IgD-negative memory B cell (primary cell): ENCODE measurements at regions not wholly inside any gene's neighbourhood (a gene's known extent, or its start where the extent isn't known, plus 50 kb on each side); places are given as distances from the start of the nearest gene placed in this dataset.

Source experiments
- H3K27ac Mint-ChIP-seq, 3 donors: one replicate each; pipeline ENCODE4 v1.8.0; 2020 to 2022; ENCODE audit warnings: mild to moderate bottlenecking in 3 of 3, mixed read lengths in 3 of 3, moderate library complexity in 1 of 3
- H3K27me3 Mint-ChIP-seq: one replicate; pipeline ENCODE4 v1.8.0; 2021; ENCODE audit warnings: mixed read lengths
- H3K36me3 Mint-ChIP-seq: one replicate; pipeline ENCODE4 v1.8.0; 2020; ENCODE audit warnings: mild to moderate bottlenecking, mixed read lengths
- H3K4me1 Mint-ChIP-seq, 3 donors: one replicate each; pipeline ENCODE4 v1.8.0; 2020 to 2022; ENCODE audit warnings: mixed read lengths in 3 of 3, mild to moderate bottlenecking in 1 of 3
- H3K4me3 Mint-ChIP-seq, 4 donors: one replicate each; pipeline ENCODE4 v1.8.0; 2020 to 2022; ENCODE audit warnings: mild to moderate bottlenecking in 4 of 4, mixed read lengths in 4 of 4, moderate library complexity in 3 of 4
- H3K9me3 Mint-ChIP-seq, 3 donors: one replicate each; pipeline ENCODE4 v1.8.0; 2020 to 2021; ENCODE audit warnings: mixed read lengths in 3 of 3, mild to moderate bottlenecking in 1 of 3

- H3K4me3 Mint-ChIP-seq: no peak overlapping the region
Observed at GRCh38 chr11:28536504-28537267, 428.5 kb downstream of the METTL15 start.

GRCh38 chr11:28535677-28536076, 427.5 kb downstream of the METTL15 start:
- no peak overlapping the region for H3K4me3 Mint-ChIP-seq
- H3K27me3 Mint-ChIP-seq: no peaks in the 10 kb centered on the region
- H3K4me1 Mint-ChIP-seq: no peaks in the 10 kb centered on the region
- H3K36me3 Mint-ChIP-seq: no peaks in the 10 kb centered on the region
- H3K9me3 Mint-ChIP-seq: peaks cover 0 to 2% (median 0%) of the 10 kb centered on the region in 3 donors
- H3K27ac Mint-ChIP-seq: no peak overlapping the region

More at GRCh38 chr11:28536504-28537267, 428.5 kb downstream of the METTL15 start:
- no peaks in the 10 kb centered on the region for H3K27me3 Mint-ChIP-seq
- no peak overlapping the region for H3K27ac Mint-ChIP-seq
- no peaks in the 10 kb centered on the region for H3K36me3 Mint-ChIP-seq
- H3K4me1 Mint-ChIP-seq: no peaks in the 10 kb centered on the region
- H3K9me3 Mint-ChIP-seq: peaks cover 0 to 2% (median 0%) of the 10 kb centered on the region in 3 donors

GRCh38 chr11:28529540-28530410, 421.6 kb downstream of the METTL15 start:
- Mint-ChIP-seq H3K9me3 (peaks cover 3 to 8% (median 5%) of the 10 kb centered on the region in 3 donors), H3K4me1 (no peaks in the 10 kb centered on the region), H3K27ac (no peak overlapping the region), H3K36me3 (no peaks in the 10 kb centered on the region), H3K27me3 (no peaks in the 10 kb centered on the region), H3K4me3 (no peak overlapping the region)

- Mint-ChIP-seq H3K27ac (no peak overlapping the region), H3K36me3 (no peaks in the 10 kb centered on the region), H3K27me3 (no peaks in the 10 kb centered on the region), H3K9me3 (peaks cover 4 to 13% (median 7%) of the 10 kb centered on the region in 3 donors), H3K4me1 (no peaks in the 10 kb centered on the region), H3K4me3 (no peak overlapping the region)
Observed at GRCh38 chr11:28529046-28529445, 420.9 kb downstream of the METTL15 start.

- Mint-ChIP-seq H3K9me3 (peaks cover 4 to 17% (median 7%) of the 10 kb centered on the region in 3 donors), H3K27ac (no peak overlapping the region), H3K4me3 (no peak overlapping the region), H3K4me1 (no peaks in the 10 kb centered on the region), H3K27me3 (no peaks in the 10 kb centered on the region), H3K36me3 (peaks cover 1% of the 10 kb centered on the region)
Observed at GRCh38 chr11:28528217-28528616, 420.0 kb downstream of the METTL15 start.

GRCh38 chr11:28526406-28526751, 418.2 kb downstream of the METTL15 start:
- H3K4me1 Mint-ChIP-seq: no peaks in the 10 kb centered on the region
- peaks cover 4 to 17% (median 7%) of the 10 kb centered on the region in 3 donors for H3K9me3 Mint-ChIP-seq
- no peak overlapping the region for H3K27ac Mint-ChIP-seq
- H3K36me3 Mint-ChIP-seq: peaks cover 1% of the 10 kb centered on the region
- H3K27me3 Mint-ChIP-seq: no peaks in the 10 kb centered on the region
- no peak overlapping the region for H3K4me3 Mint-ChIP-seq

GRCh38 chr11:28525636-28526405, 417.6 kb downstream of the METTL15 start:
- no peaks in the 10 kb centered on the region for H3K27me3 Mint-ChIP-seq
- H3K4me1 Mint-ChIP-seq: no peaks in the 10 kb centered on the region
- no peak overlapping the region for H3K4me3 Mint-ChIP-seq
- H3K9me3 Mint-ChIP-seq: peaks cover 4 to 17% (median 7%) of the 10 kb centered on the region in 3 donors
- no peak overlapping the region for H3K27ac Mint-ChIP-seq
- peaks cover 1% of the 10 kb centered on the region for H3K36me3 Mint-ChIP-seq

- H3K36me3 Mint-ChIP-seq: peaks cover 1% of the 10 kb centered on the region
- peaks cover 4 to 17% (median 7%) of the 10 kb centered on the region in 3 donors for H3K9me3 Mint-ChIP-seq
- no peaks in the 10 kb centered on the region for H3K27me3 Mint-ChIP-seq
- no peaks in the 10 kb centered on the region for H3K4me1 Mint-ChIP-seq
- H3K4me3 Mint-ChIP-seq: no peak overlapping the region
- no peak overlapping the region for H3K27ac Mint-ChIP-seq
Observed at GRCh38 chr11:28524098-28524497, 415.9 kb downstream of the METTL15 start.

- Mint-ChIP-seq H3K4me3 (no peak overlapping the region), H3K36me3 (peaks cover 1% of the 10 kb centered on the region), H3K27ac (no peak overlapping the region), H3K9me3 (peaks cover 1 to 12% (median 2%) of the 10 kb centered on the region in 3 donors), H3K27me3 (no peaks in the 10 kb centered on the region), H3K4me1 (no peaks in the 10 kb centered on the region)
Observed at GRCh38 chr11:28521075-28521474, 412.9 kb downstream of the METTL15 start.

- Mint-ChIP-seq H3K27ac (no peak overlapping the region), H3K9me3 (peaks cover 1 to 12% (median 2%) of the 10 kb centered on the region in 3 donors), H3K4me1 (no peaks in the 10 kb centered on the region), H3K27me3 (no peaks in the 10 kb centered on the region), H3K4me3 (no peak overlapping the region), H3K36me3 (peaks cover 1% of the 10 kb centered on the region)
Observed at GRCh38 chr11:28520291-28520690, 412.1 kb downstream of the METTL15 start.

- no peaks in the 10 kb centered on the region for H3K27me3 Mint-ChIP-seq
- H3K27ac Mint-ChIP-seq: no peak overlapping the region
- H3K4me1 Mint-ChIP-seq: no peaks in the 10 kb centered on the region
- H3K4me3 Mint-ChIP-seq: no peak overlapping the region
- peaks cover 1% of the 10 kb centered on the region for H3K36me3 Mint-ChIP-seq
- H3K9me3 Mint-ChIP-seq: peaks cover 0 to 4% (median 0%) of the 10 kb centered on the region in 3 donors
Observed at GRCh38 chr11:28518825-28519224, 410.6 kb downstream of the METTL15 start.

- Mint-ChIP-seq H3K4me1 (no peaks in the 10 kb centered on the region), H3K27ac (no peak overlapping the region), H3K4me3 (no peak overlapping the region), H3K27me3 (no peaks in the 10 kb centered on the region), H3K36me3 (no peaks in the 10 kb centered on the region), H3K9me3 (peaks cover 0 to 4% (median 0%) of the 10 kb centered on the region in 3 donors)
Observed at GRCh38 chr11:28517621-28518020, 409.4 kb downstream of the METTL15 start.

GRCh38 chr11:28514391-28514790, 406.2 kb downstream of the METTL15 start:
- H3K36me3 Mint-ChIP-seq: no peaks in the 10 kb centered on the region
- H3K4me1 Mint-ChIP-seq: no peaks in the 10 kb centered on the region
- peaks cover 0 to 4% (median 0%) of the 10 kb centered on the region in 3 donors for H3K9me3 Mint-ChIP-seq
- H3K27ac Mint-ChIP-seq: no peak overlapping the region
- no peaks in the 10 kb centered on the region for H3K27me3 Mint-ChIP-seq
- no peak overlapping the region for H3K4me3 Mint-ChIP-seq

GRCh38 chr11:28512143-28512756, 404.1 kb downstream of the METTL15 start:
- Mint-ChIP-seq H3K9me3 (peaks cover 0 to 6% (median 0%) of the 10 kb centered on the region in 3 donors), H3K4me1 (no peaks in the 10 kb centered on the region), H3K36me3 (peaks cover 2% of the 10 kb centered on the region), H3K4me3 (no peak overlapping the region), H3K27me3 (no peaks in the 10 kb centered on the region), H3K27ac (no peak overlapping the region)
